WTC11 (cell line): ENCODE measurements at regions not wholly inside any gene's neighbourhood (a gene's known extent, or its start where the extent isn't known, plus 50 kb on each side); places are given as distances from the start of the nearest gene placed in this dataset.

ENCODE experiments used
- ATAC-seq: fragments of 200-7000 bp; cut with Tn5 transposase; 2 replicates; pipeline ENCODE4 v1.10.0; 2021; ENCODE audit warnings: mild to moderate bottlenecking, moderate library complexity
- CTCF ChIA-PET: fragments of 300-600 bp; sonication (Branson Sonifier 250); formaldehyde crosslinking; loops from one replicate; lab custom pipeline; 2021; ENCODE audit warnings: antibody characterized with exemption; lab: Charles Lee
- POLR2A ChIA-PET: fragments of 350-600 bp; sonication (Branson Sonifier 250); formaldehyde crosslinking; loops from one replicate; lab custom pipeline; 2021; ENCODE audit warnings: antibody characterized with exemption; lab: Charles Lee
- DNase-seq: peaks from one replicate; pipeline ENCODE4 v3.0.0; 2021; ENCODE audit warnings: low spot score
- H3K27ac Mint-ChIP-seq: 2 replicates; pipeline ENCODE4 v1.8.0; 2021; ENCODE audit warnings: mixed read lengths
- H3K27me3 Mint-ChIP-seq: 2 replicates; pipeline ENCODE4 v1.8.0; 2021; ENCODE audit warnings: low read depth, mild to moderate bottlenecking, moderate library complexity, mixed read lengths
- H3K36me3 Mint-ChIP-seq: 2 replicates; pipeline ENCODE4 v1.8.0; 2021; ENCODE audit warnings: mixed read lengths
- H3K4me1 Mint-ChIP-seq: 2 replicates; pipeline ENCODE4 v1.8.0; 2022; ENCODE audit warnings: mixed read lengths
- H3K4me3 Mint-ChIP-seq: 2 replicates; pipeline ENCODE4 v1.8.0; 2021; ENCODE audit warnings: mild to moderate bottlenecking, moderate library complexity, mixed read lengths
- H3K9me3 Mint-ChIP-seq: 2 replicates; pipeline ENCODE4 v1.8.0; 2021; ENCODE audit warnings: mixed read lengths
- ESRRA ChIP-seq: sonication (generic); formaldehyde crosslinking; IDR thresholded peaks from 2 replicates; pipeline ENCODE4 v1.8.1; 2022; ENCODE audit warnings: mild to moderate bottlenecking, missing genetic modification reagents, borderline replicate concordance
- GTF2I ChIP-seq: fragments of 250-450 bp; sonication (Bioruptor Pico); conservative IDR thresholded peaks from 2 replicates; pipeline ENCODE4 v1.4.0; 2021; ENCODE audit warnings: mild to moderate bottlenecking
- KAT7 ChIP-seq: sonication (generic); formaldehyde crosslinking; IDR thresholded peaks from 2 replicates; pipeline ENCODE4 v1.8.1; 2023; ENCODE audit warnings: missing genetic modification reagents, mild to moderate bottlenecking, borderline replicate concordance
- MAX ChIP-seq: sonication (generic); formaldehyde crosslinking; IDR thresholded peaks from 2 replicates; pipeline ENCODE4 v1.8.0; 2022; ENCODE audit warnings: mild to moderate bottlenecking, missing genetic modification reagents
- MXD4 ChIP-seq: fragments of 250-450 bp; sonication (Bioruptor Pico); IDR thresholded peaks from 2 replicates; pipeline ENCODE4 v1.8.0; 2021; ENCODE audit warnings: mild to moderate bottlenecking, moderate library complexity, borderline replicate concordance
- MYBL2 ChIP-seq: sonication (generic); formaldehyde crosslinking; IDR thresholded peaks from 2 replicates; pipeline ENCODE4 v1.8.1; 2023; ENCODE audit warnings: mild to moderate bottlenecking, moderate library complexity, missing genetic modification reagents
- NFATC4 ChIP-seq: fragments of 250-450 bp; sonication (Bioruptor Pico); IDR thresholded peaks from 2 replicates; pipeline ENCODE4 v1.9.0; 2021; ENCODE audit warnings: mild to moderate bottlenecking
- OVOL2 ChIP-seq: fragments of 250-450 bp; sonication (Bioruptor Pico); IDR thresholded peaks from 2 replicates; pipeline ENCODE4 v1.9.0; 2021; ENCODE audit warnings: mild to moderate bottlenecking, borderline replicate concordance
- PRDM15 ChIP-seq: sonication (generic); formaldehyde crosslinking; IDR thresholded peaks from 2 replicates; pipeline ENCODE4 v1.8.0; 2022; ENCODE audit warnings: missing genetic modification reagents
- RORB ChIP-seq: fragments of 250-450 bp; sonication (Bioruptor Pico); IDR thresholded peaks from 2 replicates; pipeline ENCODE4 v1.9.0; 2021; ENCODE audit warnings: mild to moderate bottlenecking
- SOX15 ChIP-seq: fragments of 250-450 bp; sonication (Bioruptor Pico); IDR thresholded peaks from 2 replicates; pipeline ENCODE4 v1.9.0; 2021; ENCODE audit warnings: mild to moderate bottlenecking
- SP1 ChIP-seq: sonication (generic); formaldehyde crosslinking; conservative IDR thresholded peaks from 2 replicates; pipeline ENCODE4 v1.8.1; 2022; ENCODE audit warnings: missing genetic modification reagents
- TCF7 ChIP-seq: sonication (generic); formaldehyde crosslinking; IDR thresholded peaks from 2 replicates; pipeline ENCODE4 v1.8.0; 2022; ENCODE audit warnings: mild to moderate bottlenecking, low read depth, missing genetic modification reagents, moderate library complexity
- TEAD4 ChIP-seq: sonication (generic); formaldehyde crosslinking; IDR thresholded peaks from 2 replicates; pipeline ENCODE4 v1.8.0; 2022; ENCODE audit warnings: mild to moderate bottlenecking, missing genetic modification reagents
- USF1 ChIP-seq: sonication (generic); formaldehyde crosslinking; IDR thresholded peaks from 2 replicates; pipeline ENCODE4 v1.8.0; 2022; ENCODE audit warnings: mild to moderate bottlenecking, missing genetic modification reagents
- ZBTB21 ChIP-seq: sonication (generic); formaldehyde crosslinking; IDR thresholded peaks from 2 replicates; pipeline ENCODE4 v1.8.1; 2023; ENCODE audit warnings: mild to moderate bottlenecking, missing genetic modification reagents, borderline replicate concordance
- ZNF532 ChIP-seq: fragments of 250-450 bp; sonication (Bioruptor Pico); IDR thresholded peaks from 2 replicates; pipeline ENCODE4 v1.9.0; 2021; ENCODE audit warnings: mild to moderate bottlenecking, borderline replicate concordance
- ZNF671 ChIP-seq: fragments of 250-450 bp; sonication (Bioruptor Pico); IDR thresholded peaks from 2 replicates; pipeline ENCODE4 v1.8.0; 2021; ENCODE audit warnings: mild to moderate bottlenecking
- ZSCAN18 ChIP-seq: fragments of 250-450 bp; sonication (Bioruptor Pico); IDR thresholded peaks from 2 replicates; pipeline ENCODE4 v2.1.2; 2022; ENCODE audit warnings: mild to moderate bottlenecking, moderate library complexity
- TF ChIP-seq, protein P1 (sequence below): fragments of 200-600 bp; IDR thresholded peaks from 2 replicates; pipeline ENCODE4 v1.8.0; 2022; ENCODE audit warnings: antibody characterized with exemption

DNA sequence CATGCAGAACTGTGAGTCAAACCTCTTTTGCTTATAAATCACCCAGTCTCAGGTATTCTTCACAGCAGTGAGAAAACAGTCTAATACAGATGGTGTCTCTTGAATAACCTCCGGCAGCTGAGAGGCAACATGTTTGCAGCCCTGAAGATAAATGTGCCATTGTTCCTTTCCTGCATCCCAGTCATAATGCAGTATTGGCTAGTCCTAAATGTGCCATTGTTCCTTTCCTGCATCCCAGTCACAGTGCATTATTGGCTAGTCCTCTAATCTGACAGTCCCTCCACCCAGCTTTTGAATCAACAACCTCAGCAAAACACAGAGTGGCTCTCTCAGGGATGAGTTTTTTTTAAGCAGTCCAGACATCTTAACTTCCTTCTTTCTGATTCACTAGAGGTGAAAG, 550.7 kb downstream of the RIT2 start (continued):
- TF ChIP-seq ZSCAN18 (CRISPR knock-in tag) (no peak), ESRRA (CRISPR knock-in tag) (no peak), MXD4 (CRISPR knock-in tag) (no peak)

DNA sequence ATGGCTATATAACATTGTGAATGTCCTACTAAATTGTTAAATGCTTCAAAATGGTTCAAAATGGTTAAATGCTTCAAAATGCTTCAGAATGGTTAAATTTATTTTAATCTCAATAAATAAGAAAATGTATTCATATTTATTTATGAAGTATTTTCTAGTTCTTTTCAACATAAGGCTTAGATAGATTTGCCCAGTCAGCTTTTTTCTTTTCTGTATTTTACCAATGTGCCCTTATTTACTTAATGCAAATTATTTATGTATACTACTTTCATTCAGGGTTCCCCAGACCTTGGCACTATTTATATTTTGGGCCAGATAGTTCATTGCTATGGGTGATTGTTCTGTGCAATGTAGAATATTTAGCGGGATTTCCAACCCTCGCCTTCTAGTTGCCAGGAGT, 546.7 kb downstream of the RIT2 start:
- 0 out of 2 replicates have a peak, but pooled peaks cover 2% of the 10 kb centered on the region for H3K36me3 Mint-ChIP-seq
- H3K27ac Mint-ChIP-seq: no peak overlapping the region
- ATAC-seq (no peak), DNase-seq (no peak)
- H3K4me3 Mint-ChIP-seq: no peak overlapping the region
- ChIA-PET POLR2A (no interaction called here), CTCF (no interaction called here)
- H3K27me3 Mint-ChIP-seq: no peaks in the 10 kb centered on the region
- peaks cover 3% of the 10 kb centered on the region; the same call in 1 of the 2 replicates for H3K9me3 Mint-ChIP-seq
- TF ChIP-seq ZNF532 (CRISPR knock-in tag) (no peak), MXD4 (CRISPR knock-in tag) (no peak), NFATC4 (CRISPR knock-in tag) (no peak), PRDM15 (CRISPR knock-in tag) (no peak), RORB (CRISPR knock-in tag) (no peak), USF1 (CRISPR knock-in tag) (no peak), OVOL2 (CRISPR knock-in tag) (no peak), TCF7 (no peak), ZBTB21 (CRISPR knock-in tag) (no peak), MAX (no peak), SOX15 (CRISPR knock-in tag) (no peak), GTF2I (no peak), KAT7 (CRISPR knock-in tag) (no peak), ZNF671 (CRISPR knock-in tag) (no peak), MYBL2 (CRISPR knock-in tag) (no peak), TEAD4 (CRISPR knock-in tag) (no peak), SP1 (no peak)
- TF ChIP-seq, protein P1, sequence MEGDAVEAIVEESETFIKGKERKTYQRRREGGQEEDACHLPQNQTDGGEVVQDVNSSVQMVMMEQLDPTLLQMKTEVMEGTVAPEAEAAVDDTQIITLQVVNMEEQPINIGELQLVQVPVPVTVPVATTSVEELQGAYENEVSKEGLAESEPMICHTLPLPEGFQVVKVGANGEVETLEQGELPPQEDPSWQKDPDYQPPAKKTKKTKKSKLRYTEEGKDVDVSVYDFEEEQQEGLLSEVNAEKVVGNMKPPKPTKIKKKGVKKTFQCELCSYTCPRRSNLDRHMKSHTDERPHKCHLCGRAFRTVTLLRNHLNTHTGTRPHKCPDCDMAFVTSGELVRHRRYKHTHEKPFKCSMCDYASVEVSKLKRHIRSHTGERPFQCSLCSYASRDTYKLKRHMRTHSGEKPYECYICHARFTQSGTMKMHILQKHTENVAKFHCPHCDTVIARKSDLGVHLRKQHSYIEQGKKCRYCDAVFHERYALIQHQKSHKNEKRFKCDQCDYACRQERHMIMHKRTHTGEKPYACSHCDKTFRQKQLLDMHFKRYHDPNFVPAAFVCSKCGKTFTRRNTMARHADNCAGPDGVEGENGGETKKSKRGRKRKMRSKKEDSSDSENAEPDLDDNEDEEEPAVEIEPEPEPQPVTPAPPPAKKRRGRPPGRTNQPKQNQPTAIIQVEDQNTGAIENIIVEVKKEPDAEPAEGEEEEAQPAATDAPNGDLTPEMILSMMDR: no peak
- no peaks in the 10 kb centered on the region; the same call in 1 of the 2 replicates for H3K4me1 Mint-ChIP-seq
